ENCODE measurements at regions not wholly inside any gene's neighbourhood (a gene's known extent, or its start where the extent isn't known, plus 50 kb on each side); places are given as distances from the start of the nearest gene placed in this dataset.

DNA sequence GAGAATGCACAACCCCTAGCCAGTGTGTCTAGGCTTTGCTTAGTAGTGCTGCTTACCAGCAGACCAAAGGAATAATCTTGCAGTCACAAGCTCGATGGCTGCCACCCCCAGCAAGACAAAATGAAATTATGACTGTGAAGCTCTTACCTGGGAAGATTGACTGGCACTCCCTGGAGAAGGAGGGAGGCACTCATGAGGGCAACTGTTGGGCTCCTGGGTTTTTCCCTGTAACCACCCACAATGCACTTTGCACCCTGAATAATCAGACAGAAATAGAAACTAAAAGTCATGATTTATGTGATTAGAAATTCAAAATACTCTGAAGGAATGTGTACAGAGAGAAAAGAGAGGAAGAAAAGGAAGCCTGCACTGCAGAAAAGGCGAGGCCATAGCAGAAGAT is 144.3 kb upstream of the DGKB start:
- 80% methylated on average over 1 of the region's 2 CpGs; no CpG with 5 or more reads in 1 of the 2 experiments for WGBS, 2 experiments (ENCODE audit: extremely low coverage in 2 of 2, insufficient read length in 1 of 2)
- Histone ChIP-seq H2BK5ac (ENCODE audit: low read depth, low read length, poor library complexity, severe bottlenecking) (no peak overlapping the region), H3K27me3 (ENCODE audit: control insufficient read depth, insufficient read depth, low read length) (no peaks in the 10 kb centered on the region), H4K20me1 (ENCODE audit: insufficient read depth, low read length) (no peaks in the 10 kb centered on the region), H3K9me1 (ENCODE audit: insufficient read depth, low read length) (no peaks in the 10 kb centered on the region), H3K4me1 (ENCODE audit: control insufficient read depth, insufficient read depth, low read length) (no peaks in the 10 kb centered on the region), H3K4me3 (ENCODE audit: insufficient read depth, low read depth, low read length) (no peak overlapping the region), H2BK20ac (ENCODE audit: low read depth, low read length) (no peak overlapping the region), H3K18ac (ENCODE audit: low read depth, low read length) (no peak overlapping the region), H3K36me3 (ENCODE audit: control insufficient read depth, insufficient read depth, low read length) (no peaks in the 10 kb centered on the region), H2AK9ac (replicated peaks; ENCODE audit: low read depth, low read length, poor library complexity) (no peak overlapping the region), H3K14ac (replicated peaks; ENCODE audit: low read depth, low read length) (no peak overlapping the region), H2BK120ac (ENCODE audit: low read depth, low read length) (no peak overlapping the region), H3K9ac (ENCODE audit: low read depth, low read length) (no peak overlapping the region), H3K79me1 (ENCODE audit: low read depth in 1 of 2, low read length in 2 of 2) (no peaks in the 10 kb centered on the region), H3K23ac (ENCODE audit: low read depth, low read length) (no peak overlapping the region), H2AK5ac (ENCODE audit: low read depth, low read length) (no peak overlapping the region), H2AFZ (replicated peaks; ENCODE audit: low read length, poor library complexity) (no peak overlapping the region), H4K5ac (ENCODE audit: low read depth, low read length) (no peak overlapping the region), H4K91ac (ENCODE audit: insufficient read depth, low read depth, low read length) (no peak overlapping the region), H3K9me3 (ENCODE audit: control insufficient read depth, insufficient read depth, low read length) (no peaks in the 10 kb centered on the region), H3K4ac (ENCODE audit: low read depth, low read length) (no peak overlapping the region), H3K56ac (ENCODE audit: extremely low read depth, insufficient read depth, low read length) (no peak overlapping the region), H3K27ac (ENCODE audit: insufficient read depth, low read length) (no peak overlapping the region), H3K4me2 (ENCODE audit: low read depth, low read length) (no peak overlapping the region), H2BK15ac (ENCODE audit: low read depth, low read length) (no peak overlapping the region), H4K8ac (ENCODE audit: low read depth in 2 of 2, low read length in 2 of 2) (no peak overlapping the region)
- dilution Hi-C loops (cut with HindIII; ENCODE audit: low sequenced_read_pairs, unreplicated experiment) (no loop called here), intact Hi-C loops (cut with micrococcal nuclease) (no loop called here), in situ Hi-C loops (cut with MboI; ENCODE audit: low sequenced_read_pairs) (no loop called here)
- DNase-seq (no peak), ATAC-seq (ENCODE audit: low read depth) (no peak)
- ChIA-PET CTCF (no interaction called here), POLR2A (ENCODE audit: unreplicated experiment) (no interaction called here)
- TF ChIP-seq FOS (IDR thresholded peaks at IDR 0.05; ENCODE audit: low read depth, low read length) (no peak), POLR2A (IDR thresholded peaks at IDR 0.05; ENCODE audit: low read depth, low read length) (no peak), RFX5 (IDR thresholded peaks at IDR 0.05; ENCODE audit: low read depth, low read length) (no peak), NFE2L2 (IDR thresholded peaks at IDR 0.05; ENCODE audit: low read depth, low read length) (no peak), MXI1 (IDR thresholded peaks at IDR 0.05; ENCODE audit: borderline replicate concordance, low read depth, low read length) (no peak), CEBPB (IDR thresholded peaks at IDR 0.05; ENCODE audit: low read depth, low read length) (no peak), MAFK (IDR thresholded peaks at IDR 0.05; ENCODE audit: low read depth, low read length) (no peak), BHLHE40 (IDR thresholded peaks at IDR 0.05; ENCODE audit: low read depth, low read length) (no peak), MAZ (IDR thresholded peaks at IDR 0.05; ENCODE audit: borderline replicate concordance, low read depth, low read length) (no peak), RCOR1 (IDR thresholded peaks at IDR 0.05; ENCODE audit: insufficient replicate concordance, low read length) (no peak), CHD1 (IDR thresholded peaks at IDR 0.05; ENCODE audit: low read depth, low read length) (no peak), SMC3 (IDR thresholded peaks at IDR 0.05; ENCODE audit: low read depth, low read length) (no peak), RAD21 (IDR thresholded peaks at IDR 0.05; ENCODE audit: low read length) (no peak)
- TF ChIP-seq, protein P1, sequence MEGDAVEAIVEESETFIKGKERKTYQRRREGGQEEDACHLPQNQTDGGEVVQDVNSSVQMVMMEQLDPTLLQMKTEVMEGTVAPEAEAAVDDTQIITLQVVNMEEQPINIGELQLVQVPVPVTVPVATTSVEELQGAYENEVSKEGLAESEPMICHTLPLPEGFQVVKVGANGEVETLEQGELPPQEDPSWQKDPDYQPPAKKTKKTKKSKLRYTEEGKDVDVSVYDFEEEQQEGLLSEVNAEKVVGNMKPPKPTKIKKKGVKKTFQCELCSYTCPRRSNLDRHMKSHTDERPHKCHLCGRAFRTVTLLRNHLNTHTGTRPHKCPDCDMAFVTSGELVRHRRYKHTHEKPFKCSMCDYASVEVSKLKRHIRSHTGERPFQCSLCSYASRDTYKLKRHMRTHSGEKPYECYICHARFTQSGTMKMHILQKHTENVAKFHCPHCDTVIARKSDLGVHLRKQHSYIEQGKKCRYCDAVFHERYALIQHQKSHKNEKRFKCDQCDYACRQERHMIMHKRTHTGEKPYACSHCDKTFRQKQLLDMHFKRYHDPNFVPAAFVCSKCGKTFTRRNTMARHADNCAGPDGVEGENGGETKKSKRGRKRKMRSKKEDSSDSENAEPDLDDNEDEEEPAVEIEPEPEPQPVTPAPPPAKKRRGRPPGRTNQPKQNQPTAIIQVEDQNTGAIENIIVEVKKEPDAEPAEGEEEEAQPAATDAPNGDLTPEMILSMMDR (conservative IDR thresholded peaks at IDR 0.05; ENCODE audit: low read depth, low read length): no peak
- TF ChIP-seq, protein P2, sequence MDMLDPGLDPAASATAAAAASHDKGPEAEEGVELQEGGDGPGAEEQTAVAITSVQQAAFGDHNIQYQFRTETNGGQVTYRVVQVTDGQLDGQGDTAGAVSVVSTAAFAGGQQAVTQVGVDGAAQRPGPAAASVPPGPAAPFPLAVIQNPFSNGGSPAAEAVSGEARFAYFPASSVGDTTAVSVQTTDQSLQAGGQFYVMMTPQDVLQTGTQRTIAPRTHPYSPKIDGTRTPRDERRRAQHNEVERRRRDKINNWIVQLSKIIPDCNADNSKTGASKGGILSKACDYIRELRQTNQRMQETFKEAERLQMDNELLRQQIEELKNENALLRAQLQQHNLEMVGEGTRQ (IDR thresholded peaks at IDR 0.05; ENCODE audit: low read depth, low read length): no peak
- TF ChIP-seq, protein P3, sequence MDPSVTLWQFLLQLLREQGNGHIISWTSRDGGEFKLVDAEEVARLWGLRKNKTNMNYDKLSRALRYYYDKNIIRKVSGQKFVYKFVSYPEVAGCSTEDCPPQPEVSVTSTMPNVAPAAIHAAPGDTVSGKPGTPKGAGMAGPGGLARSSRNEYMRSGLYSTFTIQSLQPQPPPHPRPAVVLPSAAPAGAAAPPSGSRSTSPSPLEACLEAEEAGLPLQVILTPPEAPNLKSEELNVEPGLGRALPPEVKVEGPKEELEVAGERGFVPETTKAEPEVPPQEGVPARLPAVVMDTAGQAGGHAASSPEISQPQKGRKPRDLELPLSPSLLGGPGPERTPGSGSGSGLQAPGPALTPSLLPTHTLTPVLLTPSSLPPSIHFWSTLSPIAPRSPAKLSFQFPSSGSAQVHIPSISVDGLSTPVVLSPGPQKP (IDR thresholded peaks at IDR 0.05; ENCODE audit: borderline replicate concordance, low read depth, low read length): no peak
- no TSS peak for BruUV-seq (replicated peaks)

All from IMR-90 (cell line).